Neuronal stem cell (in vitro differentiated cells): ENCODE measurements at regions not wholly inside any gene's neighbourhood (a gene's known extent, or its start where the extent isn't known, plus 50 kb on each side); places are given as distances from the start of the nearest gene placed in this dataset.
A peak's percentile ranks its signal among the peaks of the same experiment; 100 is the strongest.

Experiments
- DNase-seq: peaks from one replicate; pipeline ENCODE4 v3.0.0-alpha.2; 2013; ENCODE audit warnings: low spot score
- H2AFZ ChIP-seq: one replicate; pipeline ENCODE4 v1.6.1; 2013; ENCODE audit warnings: mild to moderate bottlenecking, low read length, inconsistent platforms
- H2AK5ac ChIP-seq: 2 replicates; pipeline ENCODE4 v1.6.1; 2013; ENCODE audit warnings: low read depth, mild to moderate bottlenecking, inconsistent platforms, low read length, moderate library complexity, mixed read lengths
- H2BK120ac ChIP-seq: 2 replicates; pipeline ENCODE4 v1.6.1; 2013; ENCODE audit warnings: low read depth, mild to moderate bottlenecking, inconsistent platforms, low read length, moderate library complexity, mixed read lengths
- H2BK12ac ChIP-seq: one replicate; pipeline ENCODE4 v1.6.1; 2013; ENCODE audit warnings: low read length, inconsistent platforms
- H2BK15ac ChIP-seq: 2 replicates; pipeline ENCODE4 v1.6.1; 2013; ENCODE audit warnings: mild to moderate bottlenecking, low read length, inconsistent platforms, mixed read lengths
- H2BK5ac ChIP-seq: one replicate; pipeline ENCODE4 v1.6.1; 2013; ENCODE audit warnings: inconsistent platforms, mild to moderate bottlenecking, low read length, moderate library complexity
- H3K14ac ChIP-seq: one replicate; pipeline ENCODE4 v1.6.1; 2013; ENCODE audit warnings: low read length, inconsistent platforms
- H3K18ac ChIP-seq: 2 replicates; pipeline ENCODE4 v1.6.1; 2013; ENCODE audit warnings: low read length, inconsistent platforms
- H3K23ac ChIP-seq: 2 replicates; pipeline ENCODE4 v1.6.1; 2013; ENCODE audit warnings: low read depth, mild to moderate bottlenecking, mixed read lengths, low read length, inconsistent platforms; ENCODE audit not compliant: poor library complexity
- H3K27ac ChIP-seq: replicated peaks from 3 replicates; pipeline ENCODE4 v1.5.1; 2013; ENCODE audit warnings: low read length, inconsistent platforms
- H3K27me3 ChIP-seq, 3 experiments: 2 replicates each; pipeline ENCODE4 v1.6.1; 2013; ENCODE audit warnings: low read length in 3 of 3, mild to moderate bottlenecking in 2 of 3, inconsistent platforms in 1 of 3, low read depth in 1 of 3, mixed read lengths in 1 of 3, moderate library complexity in 1 of 3; ENCODE audit not compliant: control insufficient read depth in 3 of 3, insufficient read depth in 3 of 3
- H3K36me3 ChIP-seq, 2 donors: replicated peaks in 1 of 2; 2 replicates each; pipeline ENCODE4 v1.6.1; 2013; ENCODE audit warnings: low read length in 2 of 2; ENCODE audit not compliant: control insufficient read depth in 2 of 2, insufficient read depth in 2 of 2
- H3K4ac ChIP-seq: 2 replicates; pipeline ENCODE4 v1.6.1; 2013; ENCODE audit warnings: inconsistent platforms, mild to moderate bottlenecking, low read length, moderate library complexity
- H3K4me1 ChIP-seq, 2 donors: 1 replicate in 1 of 2; 2 replicates in 1 of 2; pipeline ENCODE4 v1.6.1; 2013; ENCODE audit warnings: low read length in 2 of 2, low read depth in 1 of 2; ENCODE audit not compliant: control insufficient read depth in 2 of 2, insufficient read depth in 1 of 2
- H3K4me2 ChIP-seq: one replicate; pipeline ENCODE4 v1.6.1; 2013; ENCODE audit warnings: mild to moderate bottlenecking, low read length, inconsistent platforms; ENCODE audit not compliant: insufficient read depth, poor library complexity, severe bottlenecking
- H3K4me3 ChIP-seq, 2 donors: 2 replicates each; pipeline ENCODE4 v1.5.1; 2013; ENCODE audit warnings: low read length in 2 of 2, mild to moderate bottlenecking in 2 of 2, inconsistent platforms in 1 of 2, moderate library complexity in 1 of 2
- H3K79me1 ChIP-seq: one replicate; pipeline ENCODE4 v1.6.1; 2013; ENCODE audit warnings: low read depth, mild to moderate bottlenecking, inconsistent platforms, low read length, moderate library complexity
- H3K9ac ChIP-seq: one replicate; pipeline ENCODE4 v1.6.1; 2013; ENCODE audit warnings: mild to moderate bottlenecking, low read depth, low read length, inconsistent platforms; ENCODE audit not compliant: poor library complexity
- H3K9me3 ChIP-seq, 2 donors: replicated peaks in 1 of 2; 2 replicates each; pipeline versions ENCODE3 to v1.6.1; 2013; ENCODE audit warnings: low read length in 2 of 2, mild to moderate bottlenecking in 2 of 2, inconsistent platforms in 1 of 2, low read depth in 1 of 2, mixed read lengths in 1 of 2, moderate library complexity in 1 of 2; ENCODE audit not compliant: control insufficient read depth in 2 of 2, insufficient read depth in 1 of 2
- H4K8ac ChIP-seq: one replicate; pipeline ENCODE4 v1.6.1; 2013; ENCODE audit warnings: low read depth, mild to moderate bottlenecking, inconsistent platforms, low read length, moderate library complexity
- H4K91ac ChIP-seq: one replicate; pipeline ENCODE4 v1.6.1; 2013; ENCODE audit warnings: low read length, low read depth, mild to moderate bottlenecking, inconsistent platforms; ENCODE audit not compliant: poor library complexity
- WGBS, 2 donors: extraction: QIAGEN DNeasy Blood & Tissue Kit; methylation state at CpG; one replicate each; pipeline ENCODE4 v1.1.7; 2013; ENCODE audit warnings: missing lambda C conversion rate in 2 of 2, mixed read lengths in 1 of 2; ENCODE audit not compliant: insufficient read length in 2 of 2, insufficient replicate concordance in 1 of 2; ENCODE audit errors: extremely low coverage in 2 of 2; 5-methylcytosine and 5-hydroxymethylcytosine counted together

GRCh38 chrX:4185086-4185485 lies 471.6 kb upstream of the PRKX start:
- H3K4me2 ChIP-seq, result no peak overlapping the region
- no peak overlapping the region for H4K8ac ChIP-seq
- H3K27me3 ChIP-seq, result no peaks in the 10 kb centered on the region
- H3K79me1 ChIP-seq, result no peaks in the 10 kb centered on the region
- no peak overlapping the region for H2AK5ac ChIP-seq
- H2BK120ac ChIP-seq, result no peak overlapping the region
- H3K27ac ChIP-seq, result no peak overlapping the region
- H3K4ac ChIP-seq, result no peak overlapping the region
- no peak overlapping the region for H3K14ac ChIP-seq
- no peak overlapping the region for H3K9ac ChIP-seq
- H4K91ac ChIP-seq, result no peak overlapping the region
- H2AFZ ChIP-seq, result no peak overlapping the region
- no peaks in the 10 kb centered on the region for H3K9me3 ChIP-seq
- no peak for DNase-seq
- H2BK15ac ChIP-seq, result no peak overlapping the region
- H2BK12ac ChIP-seq, result no peak overlapping the region
- H3K23ac ChIP-seq, result no peak overlapping the region
- no peak overlapping the region for H2BK5ac ChIP-seq
- no peaks in the 10 kb centered on the region for H3K36me3 ChIP-seq
- peaks cover 0 to 5% of the 10 kb centered on the region in 2 donors for H3K4me1 ChIP-seq
- no peak overlapping the region for H3K18ac ChIP-seq
- WGBS, 2 donors, result no CpG with 5 or more reads among the region's 4 CpGs
- H3K4me3 ChIP-seq, result no peak overlapping the region

GRCh38 chrX:4182408-4182806 lies 469.0 kb upstream of the PRKX start:
- Histone ChIP-seq H3K4me1 (peaks cover 0 to 12% of the 10 kb centered on the region in 2 donors), H3K9ac (no peak overlapping the region), H3K14ac (no peak overlapping the region), H2AK5ac (no peak overlapping the region), H3K27me3 (no peaks in the 10 kb centered on the region), H4K91ac (no peak overlapping the region), H3K27ac (no peak overlapping the region), H2BK12ac (no peak overlapping the region), H3K79me1 (no peaks in the 10 kb centered on the region), H3K4me3 (no peak overlapping the region), H3K18ac (no peak overlapping the region), H3K9me3 (no peaks in the 10 kb centered on the region), H3K4ac (no peak overlapping the region), H2BK15ac (no peak overlapping the region), H3K23ac (no peak overlapping the region), H2AFZ (peak overlapping the region; percentile 79), H3K36me3 (no peaks in the 10 kb centered on the region), H3K4me2 (no peak overlapping the region), H4K8ac (no peak overlapping the region), H2BK5ac (no peak overlapping the region), H2BK120ac (no peak overlapping the region)
- WGBS, 2 donors, result no CpG with 5 or more reads among the region's 3 CpGs
- DNase-seq, result no peak

- Histone ChIP-seq H3K79me1 (no peaks in the 10 kb centered on the region), H3K4me1 (peaks cover 0 to 12% of the 10 kb centered on the region in 2 donors), H4K91ac (no peak overlapping the region), H3K27ac (no peak overlapping the region), H3K18ac (no peak overlapping the region), H2BK12ac (no peak overlapping the region), H2AFZ (peak overlapping the region; percentile 79), H3K4ac (no peak overlapping the region), H2BK15ac (no peak overlapping the region), H3K36me3 (no peaks in the 10 kb centered on the region), H3K23ac (no peak overlapping the region), H3K4me2 (no peak overlapping the region), H3K9me3 (no peaks in the 10 kb centered on the region), H2BK5ac (no peak overlapping the region), H3K14ac (no peak overlapping the region), H2AK5ac (no peak overlapping the region), H3K27me3 (no peaks in the 10 kb centered on the region), H4K8ac (no peak overlapping the region), H3K9ac (no peak overlapping the region), H2BK120ac (no peak overlapping the region), H3K4me3 (no peak overlapping the region)
- WGBS, 2 donors, result no CpG with 5 or more reads among the region's 4 CpGs
- DNase-seq, result no peak
These were observed 468.4 kb upstream of the PRKX start for GRCh38 chrX:4181782-4182407.

GRCh38 chrX:4179031-4179430 lies 465.6 kb upstream of the PRKX start:
- Histone ChIP-seq H3K18ac (no peak overlapping the region), H2BK15ac (no peak overlapping the region), H3K27me3 (no peaks in the 10 kb centered on the region), H3K79me1 (no peaks in the 10 kb centered on the region), H3K4me3 (no peak overlapping the region), H3K4me1 (peaks cover 0 to 12% of the 10 kb centered on the region in 2 donors), H3K4me2 (no peak overlapping the region), H2BK120ac (no peak overlapping the region), H3K14ac (no peak overlapping the region), H3K9me3 (no peaks in the 10 kb centered on the region), H2BK12ac (no peak overlapping the region), H3K27ac (no peak overlapping the region), H4K91ac (no peak overlapping the region), H3K4ac (no peak overlapping the region), H2AK5ac (no peak overlapping the region), H3K36me3 (no peaks in the 10 kb centered on the region), H2BK5ac (no peak overlapping the region), H2AFZ (peak overlapping the region; percentile 49), H3K23ac (no peak overlapping the region), H4K8ac (no peak overlapping the region), H3K9ac (no peak overlapping the region)
- no peak for DNase-seq
- no CpG with 5 or more reads among the region's 1 CpG for WGBS, 2 donors
